ENCODE measurements at regions not wholly inside any gene's neighbourhood (a gene's known extent, or its start where the extent isn't known, plus 50 kb on each side); places are given as distances from the start of the nearest gene placed in this dataset.

DNA sequence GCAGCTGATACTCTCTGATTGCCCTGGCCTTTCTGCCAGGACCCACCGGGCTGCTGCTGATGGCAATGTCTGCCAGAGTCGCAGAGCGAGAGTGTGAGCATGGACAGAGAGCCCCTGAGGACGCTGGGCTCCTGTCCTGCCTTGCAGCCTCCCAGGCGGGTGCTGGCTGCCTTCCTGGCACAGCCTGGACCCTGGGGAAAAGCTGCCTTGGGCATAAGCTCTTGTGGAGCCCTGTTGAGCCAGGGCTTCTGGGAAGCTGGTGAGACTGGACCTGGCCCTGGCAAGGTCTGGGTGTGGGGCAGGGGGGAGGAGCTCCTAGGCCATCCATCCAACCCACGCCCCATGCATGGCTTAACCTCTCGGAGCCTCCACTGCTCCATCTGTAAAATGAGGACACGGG lies 105.8 kb upstream of the WNT4 start:
- in situ Hi-C loops (cut with HindIII; ENCODE audit: extremely low pct_ligation_motif_present, low pct_unique_long_range_greater_than_20kb) (no loop called here), intact Hi-C loops (cut with micrococcal nuclease; ENCODE audit: unreplicated experiment) (no loop called here)
- Histone ChIP-seq H3K9ac (ENCODE audit: insufficient read depth, low read depth, low read length) (no peak overlapping the region), H3K4me3 (replicated peaks in 1 of 3; ENCODE audit: insufficient read depth in 1 of 3, low read depth in 2 of 3, low read length in 3 of 3) (no peak overlapping the region), H3K79me2 (ENCODE audit: insufficient read depth, low read length) (no peaks in the 10 kb centered on the region), H3K4me2 (ENCODE audit: low read depth, low read length) (no peak overlapping the region), H3K36me3 (replicated peaks in 1 of 2; ENCODE audit: control insufficient read depth in 1 of 2, insufficient read depth in 2 of 2, low read length in 2 of 2) (no peaks in the 10 kb centered on the region), H4K20me1 (ENCODE audit: insufficient read depth, low read length) (no peaks in the 10 kb centered on the region), H3K4me1 (ENCODE audit: insufficient read depth, low read length) (no peaks in the 10 kb centered on the region), H3K27me3 (ENCODE audit: control insufficient read depth in 1 of 2, insufficient read depth in 2 of 2, low read length in 2 of 2) (peaks cover 11 to 64% of the 10 kb centered on the region in 2 experiments; a peak in 4 of 5 replicates), H3K27ac (ENCODE audit: extremely low read length, insufficient read depth, low read length) (no peak overlapping the region), H3K9me3 (ENCODE audit: low read length) (no peaks in the 10 kb centered on the region), H2AFZ (ENCODE audit: low read length) (no peak overlapping the region)
- TF ChIP-seq NFRKB (IDR thresholded peaks at IDR 0.05) (no peak), ZNF124 (CRISPR knock-in tag; IDR thresholded peaks at IDR 0.05) (no peak), HDAC6 (IDR thresholded peaks at IDR 0.05; ENCODE audit: low read depth, low read length) (no peak), TGIF2 (CRISPR knock-in tag; IDR thresholded peaks at IDR 0.05) (no peak), PAWR (CRISPR knock-in tag; IDR thresholded peaks at IDR 0.05; ENCODE audit: borderline replicate concordance) (no peak), SAP130 (CRISPR knock-in tag; IDR thresholded peaks at IDR 0.05; ENCODE audit: low read depth) (no peak), HMG20B (CRISPR knock-in tag; conservative IDR thresholded peaks at IDR 0.05) (no peak), MLLT10 (CRISPR knock-in tag; IDR thresholded peaks at IDR 0.05) (no peak), HOXD1 (CRISPR knock-in tag; IDR thresholded peaks at IDR 0.05) (no peak), PITX1 (CRISPR knock-in tag; IDR thresholded peaks at IDR 0.05) (no peak)
- TF ChIP-seq, protein P1, sequence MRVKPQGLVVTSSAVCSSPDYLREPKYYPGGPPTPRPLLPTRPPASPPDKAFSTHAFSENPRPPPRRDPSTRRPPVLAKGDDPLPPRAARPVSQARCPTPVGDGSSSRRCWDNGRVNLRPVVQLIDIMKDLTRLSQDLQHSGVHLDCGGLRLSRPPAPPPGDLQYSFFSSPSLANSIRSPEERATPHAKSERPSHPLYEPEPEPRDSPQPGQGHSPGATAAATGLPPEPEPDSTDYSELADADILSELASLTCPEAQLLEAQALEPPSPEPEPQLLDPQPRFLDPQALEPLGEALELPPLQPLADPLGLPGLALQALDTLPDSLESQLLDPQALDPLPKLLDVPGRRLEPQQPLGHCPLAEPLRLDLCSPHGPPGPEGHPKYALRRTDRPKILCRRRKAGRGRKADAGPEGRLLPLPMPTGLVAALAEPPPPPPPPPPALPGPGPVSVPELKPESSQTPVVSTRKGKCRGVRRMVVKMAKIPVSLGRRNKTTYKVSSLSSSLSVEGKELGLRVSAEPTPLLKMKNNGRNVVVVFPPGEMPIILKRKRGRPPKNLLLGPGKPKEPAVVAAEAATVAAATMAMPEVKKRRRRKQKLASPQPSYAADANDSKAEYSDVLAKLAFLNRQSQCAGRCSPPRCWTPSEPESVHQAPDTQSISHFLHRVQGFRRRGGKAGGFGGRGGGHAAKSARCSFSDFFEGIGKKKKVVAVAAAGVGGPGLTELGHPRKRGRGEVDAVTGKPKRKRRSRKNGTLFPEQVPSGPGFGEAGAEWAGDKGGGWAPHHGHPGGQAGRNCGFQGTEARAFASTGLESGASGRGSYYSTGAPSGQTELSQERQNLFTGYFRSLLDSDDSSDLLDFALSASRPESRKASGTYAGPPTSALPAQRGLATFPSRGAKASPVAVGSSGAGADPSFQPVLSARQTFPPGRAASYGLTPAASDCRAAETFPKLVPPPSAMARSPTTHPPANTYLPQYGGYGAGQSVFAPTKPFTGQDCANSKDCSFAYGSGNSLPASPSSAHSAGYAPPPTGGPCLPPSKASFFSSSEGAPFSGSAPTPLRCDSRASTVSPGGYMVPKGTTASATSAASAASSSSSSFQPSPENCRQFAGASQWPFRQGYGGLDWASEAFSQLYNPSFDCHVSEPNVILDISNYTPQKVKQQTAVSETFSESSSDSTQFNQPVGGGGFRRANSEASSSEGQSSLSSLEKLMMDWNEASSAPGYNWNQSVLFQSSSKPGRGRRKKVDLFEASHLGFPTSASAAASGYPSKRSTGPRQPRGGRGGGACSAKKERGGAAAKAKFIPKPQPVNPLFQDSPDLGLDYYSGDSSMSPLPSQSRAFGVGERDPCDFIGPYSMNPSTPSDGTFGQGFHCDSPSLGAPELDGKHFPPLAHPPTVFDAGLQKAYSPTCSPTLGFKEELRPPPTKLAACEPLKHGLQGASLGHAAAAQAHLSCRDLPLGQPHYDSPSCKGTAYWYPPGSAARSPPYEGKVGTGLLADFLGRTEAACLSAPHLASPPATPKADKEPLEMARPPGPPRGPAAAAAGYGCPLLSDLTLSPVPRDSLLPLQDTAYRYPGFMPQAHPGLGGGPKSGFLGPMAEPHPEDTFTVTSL (CRISPR knock-in tag; IDR thresholded peaks at IDR 0.05; ENCODE audit: borderline replicate concordance), result no peak
- TF ChIP-seq, protein P2, sequence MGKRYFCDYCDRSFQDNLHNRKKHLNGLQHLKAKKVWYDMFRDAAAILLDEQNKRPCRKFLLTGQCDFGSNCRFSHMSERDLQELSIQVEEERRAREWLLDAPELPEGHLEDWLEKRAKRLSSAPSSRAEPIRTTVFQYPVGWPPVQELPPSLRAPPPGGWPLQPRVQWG (CRISPR knock-in tag; IDR thresholded peaks at IDR 0.05; ENCODE audit: borderline replicate concordance, low read depth), result no peak
- TF ChIP-seq, protein P3, sequence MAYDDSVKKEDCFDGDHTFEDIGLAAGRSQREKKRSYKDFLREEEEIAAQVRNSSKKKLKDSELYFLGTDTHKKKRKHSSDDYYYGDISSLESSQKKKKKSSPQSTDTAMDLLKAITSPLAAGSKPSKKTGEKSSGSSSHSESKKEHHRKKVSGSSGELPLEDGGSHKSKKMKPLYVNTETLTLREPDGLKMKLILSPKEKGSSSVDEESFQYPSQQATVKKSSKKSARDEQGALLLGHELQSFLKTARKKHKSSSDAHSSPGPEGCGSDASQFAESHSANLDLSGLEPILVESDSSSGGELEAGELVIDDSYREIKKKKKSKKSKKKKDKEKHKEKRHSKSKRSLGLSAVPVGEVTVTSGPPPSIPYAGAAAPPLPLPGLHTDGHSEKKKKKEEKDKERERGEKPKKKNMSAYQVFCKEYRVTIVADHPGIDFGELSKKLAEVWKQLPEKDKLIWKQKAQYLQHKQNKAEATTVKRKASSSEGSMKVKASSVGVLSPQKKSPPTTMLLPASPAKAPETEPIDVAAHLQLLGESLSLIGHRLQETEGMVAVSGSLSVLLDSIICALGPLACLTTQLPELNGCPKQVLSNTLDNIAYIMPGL (CRISPR knock-in tag; IDR thresholded peaks at IDR 0.05; ENCODE audit: borderline replicate concordance in 1 of 2, low read depth in 1 of 2), result no peak
- TF ChIP-seq, protein P4, sequence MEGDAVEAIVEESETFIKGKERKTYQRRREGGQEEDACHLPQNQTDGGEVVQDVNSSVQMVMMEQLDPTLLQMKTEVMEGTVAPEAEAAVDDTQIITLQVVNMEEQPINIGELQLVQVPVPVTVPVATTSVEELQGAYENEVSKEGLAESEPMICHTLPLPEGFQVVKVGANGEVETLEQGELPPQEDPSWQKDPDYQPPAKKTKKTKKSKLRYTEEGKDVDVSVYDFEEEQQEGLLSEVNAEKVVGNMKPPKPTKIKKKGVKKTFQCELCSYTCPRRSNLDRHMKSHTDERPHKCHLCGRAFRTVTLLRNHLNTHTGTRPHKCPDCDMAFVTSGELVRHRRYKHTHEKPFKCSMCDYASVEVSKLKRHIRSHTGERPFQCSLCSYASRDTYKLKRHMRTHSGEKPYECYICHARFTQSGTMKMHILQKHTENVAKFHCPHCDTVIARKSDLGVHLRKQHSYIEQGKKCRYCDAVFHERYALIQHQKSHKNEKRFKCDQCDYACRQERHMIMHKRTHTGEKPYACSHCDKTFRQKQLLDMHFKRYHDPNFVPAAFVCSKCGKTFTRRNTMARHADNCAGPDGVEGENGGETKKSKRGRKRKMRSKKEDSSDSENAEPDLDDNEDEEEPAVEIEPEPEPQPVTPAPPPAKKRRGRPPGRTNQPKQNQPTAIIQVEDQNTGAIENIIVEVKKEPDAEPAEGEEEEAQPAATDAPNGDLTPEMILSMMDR (CRISPR knock-in tag; IDR thresholded peaks at IDR 0.05), result no peak
- ATAC-seq (no peak), FAIRE-seq (no peak), DNase-seq (ENCODE audit: low spot score) (no peak)
- no TSS peak for BruUV-seq (replicated peaks)
- 67% methylated on average over 3 of the region's 8 CpGs for WGBS (ENCODE audit: low lambda C conversion rate)
- POLR2A ChIA-PET, result no interaction called here
- CTCF ChIA-PET (ENCODE audit: low intra/inter-chr PET ratio, low total read pairs), result no interaction called here

Data from HepG2 (cell line).